Astrocyte (in vitro differentiated cells and primary cell): ENCODE measurements at regions not wholly inside any gene's neighbourhood (a gene's known extent, or its start where the extent isn't known, plus 50 kb on each side); places are given as distances from the start of the nearest gene placed in this dataset.

Source experiments
- EZH2 ChIP-seq: IDR thresholded peaks from 2 replicates; pipeline ENCODE4 v1.6.1; 2012; ENCODE audit warnings: mild to moderate bottlenecking, low read length, inconsistent platforms; ENCODE audit not compliant: insufficient read depth
- TF ChIP-seq, protein P1 (sequence below): IDR thresholded peaks from 2 replicates; pipeline ENCODE4 v1.5.1; 2011; ENCODE audit warnings: low read depth, mild to moderate bottlenecking, inconsistent platforms, low read length, moderate library complexity; ENCODE audit not compliant: insufficient read depth

DNA sequence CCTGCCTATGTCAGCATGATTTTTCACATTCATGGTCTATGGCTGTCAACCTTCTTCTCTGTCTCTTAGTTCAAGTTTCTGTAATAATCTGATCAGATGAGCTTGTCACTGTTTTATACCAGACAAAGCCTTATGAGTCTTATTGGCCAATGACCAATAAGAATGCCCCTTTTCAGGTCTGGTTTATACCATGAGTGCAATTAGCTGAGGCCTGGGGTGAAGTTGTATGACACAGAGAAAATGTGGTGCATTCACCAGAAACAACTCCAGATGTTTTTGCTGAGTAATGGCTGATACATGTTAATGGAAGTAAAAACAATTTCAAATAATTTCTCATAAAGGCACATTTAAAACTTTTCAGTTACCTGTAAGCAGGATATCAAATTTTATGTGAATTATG is 218.6 kb upstream of the CDH8 start:
- TF ChIP-seq, protein P1, sequence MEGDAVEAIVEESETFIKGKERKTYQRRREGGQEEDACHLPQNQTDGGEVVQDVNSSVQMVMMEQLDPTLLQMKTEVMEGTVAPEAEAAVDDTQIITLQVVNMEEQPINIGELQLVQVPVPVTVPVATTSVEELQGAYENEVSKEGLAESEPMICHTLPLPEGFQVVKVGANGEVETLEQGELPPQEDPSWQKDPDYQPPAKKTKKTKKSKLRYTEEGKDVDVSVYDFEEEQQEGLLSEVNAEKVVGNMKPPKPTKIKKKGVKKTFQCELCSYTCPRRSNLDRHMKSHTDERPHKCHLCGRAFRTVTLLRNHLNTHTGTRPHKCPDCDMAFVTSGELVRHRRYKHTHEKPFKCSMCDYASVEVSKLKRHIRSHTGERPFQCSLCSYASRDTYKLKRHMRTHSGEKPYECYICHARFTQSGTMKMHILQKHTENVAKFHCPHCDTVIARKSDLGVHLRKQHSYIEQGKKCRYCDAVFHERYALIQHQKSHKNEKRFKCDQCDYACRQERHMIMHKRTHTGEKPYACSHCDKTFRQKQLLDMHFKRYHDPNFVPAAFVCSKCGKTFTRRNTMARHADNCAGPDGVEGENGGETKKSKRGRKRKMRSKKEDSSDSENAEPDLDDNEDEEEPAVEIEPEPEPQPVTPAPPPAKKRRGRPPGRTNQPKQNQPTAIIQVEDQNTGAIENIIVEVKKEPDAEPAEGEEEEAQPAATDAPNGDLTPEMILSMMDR = no peak
- no peak for TF ChIP-seq EZH2
